HUDEP-2 (cell line): ENCODE measurements at regions not wholly inside any gene's neighbourhood (a gene's known extent, or its start where the extent isn't known, plus 50 kb on each side); places are given as distances from the start of the nearest gene placed in this dataset.

Experiments
- DNase-seq, 76 experiments: peaks; one replicate each; lab custom pipeline; 2025; ENCODE audit not compliant: unreplicated experiment in 76 of 76; lab: John Stamatoyannopoulos, UW

GRCh38 chr14:49970474-49971147, 77.7 kb downstream of the ARF6 start:
- peak in 73 of 76 experiments; percentile 6 to 93 (median 67) for DNase-seq

GRCh38 chr14:49971156-49972130, 78.6 kb downstream of the ARF6 start:
- DNase-seq, result peak in 3 of 76 experiments; percentile 15

GRCh38 chr14:49972131-49972671, 79.3 kb downstream of the ARF6 start:
- DNase-seq, result no peak

GRCh38 chr14:49972823-49973222, 79.9 kb downstream of the ARF6 start:
- DNase-seq, result peak in 2 of 76 experiments; percentile 11 to 18

DNA sequence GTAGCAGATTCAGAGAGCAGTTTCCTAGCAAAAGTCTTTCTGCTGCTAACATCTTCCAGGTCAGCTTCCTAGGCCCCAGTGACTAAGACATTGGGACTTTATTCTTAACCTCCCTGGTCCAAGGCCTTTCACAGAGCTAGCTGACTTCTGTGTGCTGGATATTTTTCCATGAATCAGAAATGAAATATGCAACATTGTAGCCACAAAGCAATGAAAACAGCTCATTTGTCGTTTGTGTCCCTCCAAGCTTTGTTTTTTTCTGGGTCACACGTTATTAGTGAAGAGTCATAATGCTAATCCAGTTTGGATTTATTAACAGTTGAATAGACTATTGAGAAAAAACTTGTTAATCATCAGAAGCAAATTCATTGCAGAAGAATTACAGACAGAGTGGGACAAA, 82.4 kb downstream of the ARF6 start:
- DNase-seq, result no peak

GRCh38 chr14:49975799-49976198, 82.9 kb downstream of the ARF6 start:
- no peak for DNase-seq

GRCh38 chr14:49977126-49977841, 84.4 kb downstream of the ARF6 start:
- no peak for DNase-seq

DNA sequence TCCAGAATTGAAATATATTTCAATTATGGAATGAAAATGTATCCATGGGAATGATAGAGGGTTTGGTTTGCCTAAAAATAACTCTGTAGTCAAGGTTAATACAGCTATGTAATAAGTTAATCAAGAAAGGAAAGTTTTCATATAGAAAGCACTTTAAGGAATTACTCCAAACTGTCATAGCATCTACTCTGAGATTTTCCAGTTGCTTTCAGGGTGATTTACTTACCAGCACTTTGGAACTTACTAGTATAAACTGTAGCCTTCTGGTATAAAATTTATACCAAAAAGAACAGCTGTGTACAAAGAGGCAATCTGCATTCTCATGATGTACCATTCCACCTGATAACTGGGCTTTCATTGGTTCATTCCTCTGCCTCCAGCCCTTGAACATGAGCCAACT, 87.1 kb downstream of the ARF6 start:
- DNase-seq, result no peak

- no peak for DNase-seq
These were observed 89.2 kb downstream of the ARF6 start for GRCh38 chr14:49982082-49982481.

DNA sequence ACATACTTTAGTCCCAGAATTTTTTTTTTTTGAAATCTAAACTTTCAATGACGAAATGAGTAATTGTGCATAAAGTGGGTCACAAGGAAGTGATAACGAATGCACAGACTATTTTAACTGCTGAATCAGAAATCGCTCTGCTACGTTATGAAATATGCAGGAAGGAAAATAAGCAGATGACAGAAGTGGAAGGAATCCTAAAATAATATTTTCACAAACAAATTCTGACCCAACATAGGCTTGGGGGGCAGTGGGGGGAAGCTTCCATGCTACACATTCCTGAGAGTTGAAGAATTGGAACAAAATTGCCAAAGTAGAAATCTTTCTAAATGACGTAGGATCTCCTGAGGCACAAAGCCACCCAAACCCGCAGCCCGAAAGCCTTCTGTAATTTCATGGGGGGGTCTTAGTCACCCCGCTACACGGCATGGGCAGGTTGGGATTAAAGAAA, 89.6 kb downstream of the ARF6 start:
- DNase-seq, result no peak

GRCh38 chr14:49984424-49984823, 91.5 kb downstream of the ARF6 start:
- DNase-seq, result no peak

GRCh38 chr14:49986343-49987014, 93.6 kb downstream of the ARF6 start:
- DNase-seq, result no peak

DNA sequence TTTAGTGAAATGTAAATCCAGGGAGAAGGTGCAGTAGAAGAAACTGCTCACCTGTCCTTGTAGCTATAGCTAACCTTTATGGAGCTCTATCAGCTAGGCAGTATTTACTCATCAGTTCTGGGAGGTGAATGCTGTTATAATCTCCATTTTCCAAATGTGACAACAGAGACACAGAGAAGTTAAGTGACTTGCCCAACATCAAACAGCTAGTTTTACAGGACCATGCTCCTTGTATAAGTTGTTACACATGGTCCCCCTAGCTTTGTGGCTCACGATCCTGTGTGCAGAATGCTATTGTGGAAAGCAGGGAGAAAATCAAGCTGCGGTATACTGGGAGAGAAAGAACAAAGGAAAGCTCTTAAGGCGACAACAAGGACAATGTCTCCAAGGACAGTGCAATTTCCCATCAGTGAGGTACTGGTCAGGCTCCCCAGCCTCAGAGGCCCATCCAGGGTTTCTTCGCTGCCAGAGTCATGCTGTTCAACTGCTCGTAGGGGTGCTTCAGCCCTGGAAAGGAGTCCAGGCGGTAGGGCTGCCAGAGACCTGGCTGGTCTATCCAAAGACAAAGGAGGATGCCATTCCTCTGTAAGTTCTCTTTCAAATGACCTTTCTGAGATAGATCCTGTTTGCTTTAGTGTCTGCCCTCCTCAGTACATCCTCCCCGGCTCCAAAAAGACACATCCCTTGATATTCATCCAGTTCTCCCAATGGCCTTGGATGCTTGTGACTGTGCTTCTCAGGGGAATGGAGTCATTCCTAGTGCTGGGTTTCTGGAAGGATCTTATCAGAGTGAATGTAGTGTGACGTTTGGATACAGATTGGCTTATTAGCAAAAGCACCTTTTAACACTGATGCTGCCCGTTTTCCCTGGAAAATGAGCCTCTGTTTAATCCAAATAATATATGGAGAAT, 95.5 kb downstream of the ARF6 start:
- DNase-seq, result no peak

- no peak for DNase-seq
These were observed 97.1 kb downstream of the ARF6 start for GRCh38 chr14:49989966-49990365.

- DNase-seq, result no peak
These were observed 98.6 kb downstream of the ARF6 start for GRCh38 chr14:49991491-49991890.

DNA sequence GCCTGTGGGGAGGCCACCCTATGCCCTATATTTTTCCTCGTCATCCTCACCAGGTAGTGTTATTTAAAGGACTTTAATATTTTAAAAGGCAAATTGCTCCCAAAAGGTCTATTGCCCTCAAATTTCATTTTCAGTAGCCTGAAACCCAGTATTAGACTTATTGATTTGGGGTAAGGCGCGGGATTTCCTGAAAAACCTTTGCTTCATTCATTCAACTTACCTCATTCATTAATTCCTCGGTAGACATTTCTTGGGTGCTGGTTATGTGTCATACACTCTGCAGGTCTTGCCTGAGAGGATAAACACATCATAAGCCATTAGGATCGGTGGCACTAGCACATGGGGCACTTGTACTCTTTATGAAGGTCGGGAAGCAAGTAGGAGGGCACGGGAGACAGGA, 99.2 kb downstream of the ARF6 start:
- DNase-seq, result no peak

DNA sequence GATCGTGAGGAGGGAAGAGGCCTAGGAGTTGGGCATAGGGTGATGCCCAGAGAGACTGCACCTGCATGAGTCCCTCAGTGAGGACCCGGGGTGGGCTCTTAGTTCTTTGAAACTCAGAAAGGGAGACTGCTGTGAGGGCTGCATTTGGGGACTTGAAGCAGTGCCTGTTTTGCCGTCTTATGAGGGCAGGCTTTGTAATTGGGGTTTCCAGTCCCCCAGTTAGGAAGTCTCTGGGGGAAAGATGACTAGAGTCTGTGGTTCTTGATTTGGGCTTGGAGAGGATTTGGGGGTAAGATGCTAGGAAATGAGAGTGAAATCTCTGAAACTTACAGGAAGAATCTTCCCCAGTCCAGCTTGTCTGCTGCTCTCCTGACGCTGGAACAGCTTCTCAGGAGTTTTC, 99.6 kb downstream of the ARF6 start:
- no peak for DNase-seq

DNA sequence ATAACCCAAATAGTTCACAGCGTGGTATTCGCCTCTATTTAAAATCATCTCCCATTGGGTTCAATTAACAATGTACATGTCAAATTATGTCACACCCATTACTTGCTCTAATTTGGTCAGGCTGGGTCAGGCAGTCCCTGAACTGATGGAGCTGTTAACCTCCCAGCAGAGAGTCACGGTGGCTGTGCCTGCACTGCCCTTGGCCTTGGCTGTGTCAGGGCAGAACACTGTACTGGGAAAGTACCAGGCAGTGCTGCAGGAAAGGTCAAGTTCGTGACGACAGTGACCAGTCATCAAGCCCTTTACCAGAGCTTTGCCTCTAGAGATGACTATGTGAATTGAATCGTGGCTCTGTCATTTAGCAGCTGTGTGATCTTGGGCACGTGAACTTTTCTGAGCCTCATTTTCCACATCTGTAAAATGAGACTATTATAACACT, 100.0 kb downstream of the ARF6 start:
- no peak for DNase-seq

- DNase-seq, result no peak
These were observed 100.7 kb downstream of the ARF6 start for GRCh38 chr14:49993565-49993964.
